ENCODE measurements at regions not wholly inside any gene's neighbourhood (a gene's known extent, or its start where the extent isn't known, plus 50 kb on each side); places are given as distances from the start of the nearest gene placed in this dataset.

DNA sequence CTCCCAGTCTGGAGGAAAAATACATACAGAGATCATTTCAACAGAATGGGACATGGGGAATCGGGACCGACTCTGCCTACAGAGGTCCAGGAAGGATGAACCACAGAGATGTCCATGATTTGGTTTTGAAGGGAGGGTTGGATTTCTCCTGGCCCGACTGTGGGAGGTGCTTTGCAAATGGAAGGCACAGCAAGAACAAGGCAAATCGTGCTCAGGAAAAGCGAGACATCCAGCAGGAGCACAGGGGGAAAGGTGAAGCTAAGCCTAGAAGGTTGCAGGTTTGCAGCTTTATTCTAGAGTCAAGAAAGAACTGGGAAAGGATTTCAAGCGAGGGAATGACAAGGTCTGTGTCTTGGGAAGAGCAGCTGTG lies 181.9 kb downstream of the OPA1 start (continued):
- TF ChIP-seq CBX8 (IDR thresholded peaks at IDR 0.05; ENCODE audit: borderline replicate concordance, low read depth, low read length) (no peak), CBX5 (IDR thresholded peaks at IDR 0.05; ENCODE audit: low read depth, low read length) (no peak), SP4 (IDR thresholded peaks at IDR 0.05; ENCODE audit: low read length) (no peak), CHD2 (IDR thresholded peaks at IDR 0.05; ENCODE audit: low read length) (no peak)

All from H1 (cell line).